ENCODE measurements at regions not wholly inside any gene's neighbourhood (a gene's known extent, or its start where the extent isn't known, plus 50 kb on each side); places are given as distances from the start of the nearest gene placed in this dataset.

GRCh38 chr13:54742984-54743383 lies 1714.4 kb downstream of the OLFM4 start:
- DNase-seq (ENCODE audit: low spot score, unreplicated experiment), result no peak
- Mint-ChIP-seq H3K27me3 (no peaks in the 10 kb centered on the region), H3K36me3 (ENCODE audit: insufficient read depth) (no peaks in the 10 kb centered on the region), H3K4me1 (ENCODE audit: low read depth) (peaks cover 6% of the 10 kb centered on the region), H3K27ac (no peak overlapping the region), H3K9me3 (ENCODE audit: low read depth) (no peaks in the 10 kb centered on the region), H3K4me3 (ENCODE audit: low read depth) (no peak overlapping the region)
- no peak for TF ChIP-seq CTCF (IDR thresholded peaks at IDR 0.05; ENCODE audit: unreplicated experiment)

- TF ChIP-seq CTCF (IDR thresholded peaks at IDR 0.05; ENCODE audit: unreplicated experiment), result no peak
- peaks cover 6% of the 10 kb centered on the region for H3K4me1 Mint-ChIP-seq (ENCODE audit: low read depth)
- H3K36me3 Mint-ChIP-seq (ENCODE audit: insufficient read depth), result no peaks in the 10 kb centered on the region
- DNase-seq (ENCODE audit: low spot score, unreplicated experiment), result no peak
- no peaks in the 10 kb centered on the region for H3K9me3 Mint-ChIP-seq (ENCODE audit: low read depth)
- no peaks in the 10 kb centered on the region for H3K27me3 Mint-ChIP-seq
- no peak overlapping the region for H3K27ac Mint-ChIP-seq
- H3K4me3 Mint-ChIP-seq (ENCODE audit: low read depth), result no peak overlapping the region
Measured at GRCh38 chr13:54744747-54745146, 1716.1 kb downstream of the OLFM4 start.

- no peaks in the 10 kb centered on the region for H3K27me3 Mint-ChIP-seq
- no peaks in the 10 kb centered on the region for H3K36me3 Mint-ChIP-seq (ENCODE audit: insufficient read depth)
- TF ChIP-seq CTCF (IDR thresholded peaks at IDR 0.05; ENCODE audit: unreplicated experiment), result no peak
- no peak overlapping the region for H3K4me3 Mint-ChIP-seq (ENCODE audit: low read depth)
- DNase-seq (ENCODE audit: low spot score, unreplicated experiment), result no peak
- peaks cover 1% of the 10 kb centered on the region for H3K4me1 Mint-ChIP-seq (ENCODE audit: low read depth)
- no peaks in the 10 kb centered on the region for H3K9me3 Mint-ChIP-seq (ENCODE audit: low read depth)
- H3K27ac Mint-ChIP-seq, result no peak overlapping the region
Measured at GRCh38 chr13:54750521-54750920, 1721.9 kb downstream of the OLFM4 start.

GRCh38 chr13:54758795-54759194 lies 1730.2 kb downstream of the OLFM4 start:
- H3K36me3 Mint-ChIP-seq (ENCODE audit: insufficient read depth), result no peaks in the 10 kb centered on the region
- TF ChIP-seq CTCF (IDR thresholded peaks at IDR 0.05; ENCODE audit: unreplicated experiment), result no peak
- DNase-seq (ENCODE audit: low spot score, unreplicated experiment), result no peak
- no peaks in the 10 kb centered on the region for H3K4me1 Mint-ChIP-seq (ENCODE audit: low read depth)
- H3K27me3 Mint-ChIP-seq, result no peaks in the 10 kb centered on the region
- no peak overlapping the region for H3K4me3 Mint-ChIP-seq (ENCODE audit: low read depth)
- no peaks in the 10 kb centered on the region for H3K9me3 Mint-ChIP-seq (ENCODE audit: low read depth)
- no peak overlapping the region for H3K27ac Mint-ChIP-seq

GRCh38 chr13:54768214-54768613 lies 1739.6 kb downstream of the OLFM4 start:
- no peaks in the 10 kb centered on the region for H3K4me1 Mint-ChIP-seq (ENCODE audit: low read depth)
- H3K4me3 Mint-ChIP-seq (ENCODE audit: low read depth), result no peak overlapping the region
- H3K27me3 Mint-ChIP-seq, result no peaks in the 10 kb centered on the region
- H3K9me3 Mint-ChIP-seq (ENCODE audit: low read depth), result no peaks in the 10 kb centered on the region
- TF ChIP-seq CTCF (IDR thresholded peaks at IDR 0.05; ENCODE audit: unreplicated experiment), result no peak
- H3K36me3 Mint-ChIP-seq (ENCODE audit: insufficient read depth), result no peaks in the 10 kb centered on the region
- no peak overlapping the region for H3K27ac Mint-ChIP-seq
- DNase-seq (ENCODE audit: low spot score, unreplicated experiment), result no peak
